GM12878 (cell line): ENCODE measurements at regions not wholly inside any gene's neighbourhood (a gene's known extent, or its start where the extent isn't known, plus 50 kb on each side); places are given as distances from the start of the nearest gene placed in this dataset.

Source experiments
- ATAC-seq: fragments of 200-7000 bp; cut with Tn5 transposase; 3 replicates; pipeline ENCODE4 v1.9.1; 2020; ENCODE audit warnings: mild to moderate bottlenecking, moderate library complexity
- BruUV-seq: library from RNA; stranded (reverse); fragments of 400-500 nt; replicated peaks from 2 replicates; lab custom pipeline; 2021; lab: Mats Ljungman, UMichigan
- CTCF ChIA-PET: fragments of 300-600 bp; sonication (Branson Sonifier 250); formaldehyde crosslinking; extraction: SDS; loops from one replicate; lab custom pipeline; 2021; ENCODE audit warnings: inconsistent platforms; lab: Yijun Ruan, JAX
- POLR2A ChIA-PET: fragments of 350-600 bp; formaldehyde crosslinking; extraction: SDS; loops from one replicate; lab custom pipeline; 2021; ENCODE audit warnings: inconsistent platforms; lab: Charles Lee
- RAD21 ChIA-PET: fragments of 300-600 bp; sonication (Branson Sonifier 250); formaldehyde crosslinking; loops from one replicate; lab custom pipeline; 2023; ENCODE audit warnings: antibody characterized with exemption; ENCODE audit not compliant: unreplicated experiment; lab: Charles Lee
- SMC1A ChIA-PET: fragments of 300-600 bp; sonication (Branson Sonifier 250); formaldehyde crosslinking; loops from one replicate; lab custom pipeline; 2023; ENCODE audit not compliant: unreplicated experiment, uncharacterized antibody; lab: Charles Lee
- DNase-seq: peaks from one replicate; pipeline ENCODE4 v3.0.0-alpha.2; 2011; ENCODE audit warnings: low read depth, low spot score
- FAIRE-seq: peaks from 3 replicates; lab custom pipeline; 2011; peaks lifted over from hg19 to GRCh38; lab: Jason Lieb, UNC
- H2AFZ ChIP-seq: 2 replicates; pipeline ENCODE4 v1.6.0; 2011; ENCODE audit warnings: low read depth, low read length, control low read depth; ENCODE audit not compliant: control insufficient read depth
- H3K27ac ChIP-seq: 2 replicates; pipeline ENCODE4 v1.5.1; 2011; ENCODE audit warnings: control low read depth; ENCODE audit not compliant: control insufficient read depth, insufficient read depth
- H3K27me3 ChIP-seq, 2 experiments: replicated peaks in 1 of 2; 2 replicates each; pipeline versions ENCODE4 v1.6.0 to v1.6.1; 2011; ENCODE audit warnings: low read length in 1 of 2; ENCODE audit not compliant: control insufficient read depth in 2 of 2, insufficient read depth in 2 of 2
- H3K36me3 ChIP-seq, 2 experiments: 2 replicates each; pipeline ENCODE4 v1.5.1; 2011; ENCODE audit warnings: low read length in 1 of 2; ENCODE audit not compliant: control insufficient read depth in 2 of 2, insufficient read depth in 2 of 2
- H3K4me1 ChIP-seq: 2 replicates; pipeline ENCODE4 v1.6.1; 2011; ENCODE audit warnings: mild to moderate bottlenecking, low read length, moderate library complexity, mixed read lengths; ENCODE audit not compliant: control insufficient read depth, insufficient read depth
- H3K4me2 ChIP-seq: 2 replicates; pipeline ENCODE4 v1.6.0; 2011; ENCODE audit warnings: control low read depth; ENCODE audit not compliant: control insufficient read depth, insufficient read depth
- H3K4me3 ChIP-seq: fragments of 200-600 bp; sonication (generic); 2 replicates; pipeline ENCODE4 v1.5.1; 2016
- H3K79me2 ChIP-seq: 2 replicates; pipeline ENCODE4 v1.6.0; 2011; ENCODE audit warnings: low read length; ENCODE audit not compliant: control insufficient read depth, insufficient read depth
- H3K9ac ChIP-seq: 2 replicates; pipeline ENCODE4 v1.8.0; 2011; ENCODE audit warnings: low read length, control low read depth, mixed read lengths; ENCODE audit not compliant: control insufficient read depth, insufficient read depth
- H3K9me3 ChIP-seq: replicated peaks from 3 replicates; pipeline ENCODE4 v1.5.1; 2011; ENCODE audit warnings: mild to moderate bottlenecking, low read length; ENCODE audit not compliant: control insufficient read depth, insufficient read depth
- H4K20me1 ChIP-seq: 2 replicates; pipeline ENCODE4 v1.6.0; 2011; ENCODE audit not compliant: control insufficient read depth, insufficient read depth
- ASH2L ChIP-seq: fragments of 300-600, 200-600 bp; sonication (generic); IDR thresholded peaks from 2 replicates; pipeline ENCODE4 v1.6.1; 2017; ENCODE audit warnings: low read depth, mild to moderate bottlenecking, borderline replicate concordance
- CUX1 ChIP-seq: IDR thresholded peaks from 2 replicates; pipeline ENCODE4 v1.6.1; 2012; ENCODE audit warnings: improper control_type of control experiment, low read depth, low read length; ENCODE audit not compliant: insufficient replicate concordance
- EP300 ChIP-seq, 2 experiments: fragments of 150-350 bp in 1 of 2; IDR thresholded peaks; 2 replicates each; pipeline ENCODE4 v1.6.1; 2011 to 2012; ENCODE audit warnings: low read depth in 2 of 2, low read length in 2 of 2, borderline replicate concordance in 1 of 2, improper control_type of control experiment in 1 of 2, inconsistent platforms in 1 of 2; ENCODE audit not compliant: control insufficient read depth in 1 of 2
- GATAD2B ChIP-seq: fragments of 450-650 bp; conservative IDR thresholded peaks from 2 replicates; pipeline ENCODE4 v1.6.1; 2017; ENCODE audit warnings: low read depth, mild to moderate bottlenecking, moderate library complexity
- RAD21 ChIP-seq: IDR thresholded peaks from 2 replicates; pipeline ENCODE4 v1.6.1; 2011; ENCODE audit warnings: mild to moderate bottlenecking, low read depth, low read length, moderate library complexity; ENCODE audit not compliant: insufficient read depth
- SRF ChIP-seq, 2 experiments: IDR thresholded peaks; 2 replicates each; pipeline ENCODE4 v1.6.1; 2011; ENCODE audit warnings: low read depth in 2 of 2, low read length in 2 of 2, mild to moderate bottlenecking in 1 of 2, moderate library complexity in 1 of 2
- WRNIP1 ChIP-seq: IDR thresholded peaks from 2 replicates; pipeline ENCODE4 v1.6.1; 2011; ENCODE audit warnings: low read depth, low read length, improper control_type of control experiment, borderline replicate concordance
- ZNF207 ChIP-seq: fragments of 450-650 bp; IDR thresholded peaks from 2 replicates; pipeline ENCODE4 v1.6.1; 2014; ENCODE audit warnings: antibody characterized with exemption, mild to moderate bottlenecking, borderline replicate concordance
- WGBS: methylation state at CpG from one replicate; pipeline ENCODE4 v1.1.6; 2016; ENCODE audit warnings: low lambda C conversion rate; ENCODE audit not compliant: insufficient replicate concordance, insufficient coverage; ENCODE audit errors: missing lambda C conversion rate; 5-methylcytosine and 5-hydroxymethylcytosine counted together
- in situ Hi-C: fragments of 300-500 bp; cut with MboI; formaldehyde crosslinking; loops from 9 replicates; pipeline ENCODE4 v1.14.3; 2018; ENCODE audit warnings: mixed read lengths
- intact Hi-C: fragments of 100-400 bp; cut with micrococcal nuclease; formaldehyde crosslinking; loops from one replicate; pipeline ENCODE4 v1.14.2; 2022; ENCODE audit not compliant: unreplicated experiment

- no peak for FAIRE-seq
- Histone ChIP-seq H3K4me2 (no peak overlapping the region), H4K20me1 (no peaks in the 10 kb centered on the region), H3K36me3 (no peaks in the 10 kb centered on the region), H3K4me3 (no peak overlapping the region), H2AFZ (no peak overlapping the region), H3K27me3 (no peaks in the 10 kb centered on the region), H3K9ac (no peak overlapping the region), H3K4me1 (peaks cover 39% of the 10 kb centered on the region), H3K79me2 (no peaks in the 10 kb centered on the region)
- RAD21 ChIA-PET = interaction anchor here (1.0 to 10.5 kb wide), 3 partner anchors 9 to 252 kb away, joined by 3 to 182 read pairs (median 152); no protein-coding TSS in a partner anchor
- intact Hi-C loops (loop anchor here (1.0 to 10.0 kb wide), 4 partner anchors 18 to 249 kb away; no protein-coding TSS in a partner anchor), in situ Hi-C loops (loop anchor here (25.0 kb wide), 1 partner anchor 1759 kb away; the partner anchor contains the start of gene CD83)
- POLR2A ChIA-PET = no interaction called here
- no peak for DNase-seq
- ATAC-seq = no peak
- CTCF ChIA-PET = interaction anchor here (1.9 to 8.4 kb wide), 5 partner anchors 10 to 150 kb away, joined by 11 to 81 read pairs (median 15); no protein-coding TSS in a partner anchor
- no peak for TF ChIP-seq WRNIP1
- TF ChIP-seq, all 136 proteins: peak for 0
- SMC1A ChIA-PET = interaction anchor here (1.7 to 13.5 kb wide), 7 partner anchors 10 to 252 kb away, joined by 5 to 270 read pairs (median 160); partner anchors contain the start of gene EDN1
- H3K27ac ChIP-seq = no peak overlapping the region
- peaks cover 27% of the 10 kb centered on the region for H3K9me3 ChIP-seq
- 80% methylated on average over 3 of the region's 3 CpGs for WGBS
- BruUV-seq = no TSS peak
These were observed 63.6 kb downstream of the EDN1 start for GRCh38 chr6:12353731-12354130.

- peaks cover 27% of the 10 kb centered on the region for H3K9me3 ChIP-seq
- no peaks in the 10 kb centered on the region for H4K20me1 ChIP-seq
- no peak overlapping the region for H3K4me2 ChIP-seq
- FAIRE-seq (no peak), DNase-seq (peak; percentile 91), ATAC-seq (peak; percentile 77)
- intact Hi-C loops = loop anchor here (1.0 to 10.0 kb wide), 4 partner anchors 19 to 248 kb away; no protein-coding TSS in a partner anchor
- in situ Hi-C loops = loop anchor here (25.0 kb wide), 1 partner anchor 1758 kb away; the partner anchor contains the start of gene CD83
- peaks cover 47% of the 10 kb centered on the region for H3K4me1 ChIP-seq
- no TSS peak for BruUV-seq
- CTCF ChIA-PET = interaction anchor here (0.6 to 10.5 kb wide), 13 partner anchors 9 to 973 kb away, joined by 3 to 122 read pairs (median 7); partner anchors contain the start of gene EDN1
- no peaks in the 10 kb centered on the region for H3K36me3 ChIP-seq
- no peaks in the 10 kb centered on the region for H3K27me3 ChIP-seq
- H3K27ac ChIP-seq = peak overlapping the region; percentile 56
- SMC1A ChIA-PET = interaction anchor here (0.9 to 13.5 kb wide), 17 partner anchors 9 to 640 kb away, joined by 3 to 270 read pairs (median 12); partner anchors contain the start of gene EDN1
- no peak overlapping the region for H3K9ac ChIP-seq
- RAD21 ChIA-PET = interaction anchor here (0.7 to 10.5 kb wide), 15 partner anchors 9 to 643 kb away, joined by 3 to 206 read pairs (median 8); partner anchors contain the start of gene EDN1
- H2AFZ ChIP-seq = peak overlapping the region; percentile 28
- WGBS = 7% methylated on average over 3 of the region's 3 CpGs
- no peaks in the 10 kb centered on the region for H3K79me2 ChIP-seq
- POLR2A ChIA-PET = interaction anchor here (0.6 to 4.2 kb wide), 12 partner anchors 9 to 289 kb away, joined by 3 to 38 read pairs (median 5); no protein-coding TSS in a partner anchor
- H3K4me3 ChIP-seq = no peak overlapping the region
- no peak; the same call in 1 of the 2 replicates for TF ChIP-seq ZNF207
- TF ChIP-seq RAD21 = no peak
- no peak for TF ChIP-seq SRF (IDR thresholded peaks at IDR 0.05; ENCODE audit: low read depth in 2 of 2, low read length in 2 of 2)
- TF ChIP-seq EP300 (IDR thresholded peaks at IDR 0.05; ENCODE audit: borderline replicate concordance in 1 of 2, control insufficient read depth in 1 of 2, low read depth in 2 of 2, low read length in 2 of 2) = peak; percentile 43 to 56; a peak in 2 of 4 replicates
- peak; percentile 97 for TF ChIP-seq CUX1
- peak; percentile 99 for TF ChIP-seq GATAD2B
- no peak for TF ChIP-seq ASH2L
These were observed 64.3 kb downstream of the EDN1 start for GRCh38 chr6:12354499-12354898.
